ENCODE measurements at regions not wholly inside any gene's neighbourhood (a gene's known extent, or its start where the extent isn't known, plus 50 kb on each side); places are given as distances from the start of the nearest gene placed in this dataset.

DNA sequence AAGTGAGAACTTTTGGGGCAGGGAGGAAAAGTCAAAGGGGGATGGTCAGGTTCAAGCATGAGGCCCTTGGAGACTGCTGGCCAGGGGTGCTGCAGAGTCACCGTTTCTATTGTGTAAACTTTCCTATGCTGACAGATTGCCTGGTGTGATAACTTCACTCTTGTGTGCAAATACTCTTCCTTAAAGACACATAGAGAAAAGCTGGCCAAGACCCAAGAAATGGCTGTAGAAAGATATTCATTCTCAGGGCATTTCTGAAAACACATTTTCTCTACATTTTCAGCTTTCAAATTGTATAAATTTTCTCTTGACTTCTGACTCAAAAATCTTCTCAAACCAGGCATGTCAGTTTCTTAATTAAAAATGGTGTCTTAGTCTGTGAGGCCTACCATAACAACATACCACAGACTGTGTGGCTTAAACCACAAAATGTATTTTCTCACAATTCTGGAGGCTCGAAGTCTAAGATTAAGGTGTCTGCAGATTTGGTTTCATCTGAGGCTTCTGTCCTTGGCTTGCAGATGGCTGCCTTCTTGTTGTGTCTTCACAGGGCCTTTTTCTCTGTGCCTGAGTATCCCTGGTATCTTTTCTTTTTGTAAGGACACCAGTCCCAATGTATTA lies 304.5 kb downstream of the KCNRG start:
- no peak for DNase-seq (ENCODE audit: low spot score)

- no peak for DNase-seq (ENCODE audit: low spot score)
These were observed 305.1 kb downstream of the KCNRG start for GRCh38 chr13:50320271-50320862.

- no peak for DNase-seq (ENCODE audit: low spot score)
These were observed 306.8 kb downstream of the KCNRG start for GRCh38 chr13:50322006-50322405.

DNA sequence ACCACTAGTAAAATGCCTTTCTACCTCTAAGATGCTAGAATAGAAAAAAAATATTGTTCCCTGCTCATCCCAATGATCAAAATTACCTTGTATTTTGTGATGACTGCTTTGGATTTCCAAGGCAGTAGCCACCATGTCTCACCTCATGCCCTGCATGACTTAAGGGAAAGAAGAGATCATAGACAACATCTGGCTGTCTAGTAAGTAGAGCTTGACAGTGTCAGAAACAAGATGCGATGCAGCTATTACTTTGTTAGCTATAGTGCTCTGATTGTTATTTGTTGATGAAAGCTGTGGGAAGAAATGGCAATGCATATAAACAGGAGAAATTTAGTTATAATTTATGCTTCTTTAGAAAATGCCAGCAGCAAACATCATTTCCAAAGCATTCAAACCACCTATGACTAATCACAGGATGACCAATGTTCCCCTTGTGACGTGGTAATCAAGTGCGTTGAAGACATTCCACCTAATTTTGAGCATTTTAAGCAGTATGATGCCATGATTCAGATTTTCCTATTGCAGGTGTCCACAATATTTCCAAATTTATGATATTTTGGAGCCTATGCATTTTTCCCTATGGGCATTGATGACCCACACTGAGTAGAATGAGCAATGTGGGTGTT lies 308.3 kb downstream of the KCNRG start:
- DNase-seq (ENCODE audit: low spot score), result peak; percentile 41

GRCh38 chr13:50326271-50326670 lies 311.0 kb downstream of the KCNRG start:
- no peak for DNase-seq (ENCODE audit: low spot score)

- no peak for DNase-seq (ENCODE audit: low spot score)
These were observed 311.6 kb downstream of the KCNRG start for GRCh38 chr13:50326811-50327210.

DNA sequence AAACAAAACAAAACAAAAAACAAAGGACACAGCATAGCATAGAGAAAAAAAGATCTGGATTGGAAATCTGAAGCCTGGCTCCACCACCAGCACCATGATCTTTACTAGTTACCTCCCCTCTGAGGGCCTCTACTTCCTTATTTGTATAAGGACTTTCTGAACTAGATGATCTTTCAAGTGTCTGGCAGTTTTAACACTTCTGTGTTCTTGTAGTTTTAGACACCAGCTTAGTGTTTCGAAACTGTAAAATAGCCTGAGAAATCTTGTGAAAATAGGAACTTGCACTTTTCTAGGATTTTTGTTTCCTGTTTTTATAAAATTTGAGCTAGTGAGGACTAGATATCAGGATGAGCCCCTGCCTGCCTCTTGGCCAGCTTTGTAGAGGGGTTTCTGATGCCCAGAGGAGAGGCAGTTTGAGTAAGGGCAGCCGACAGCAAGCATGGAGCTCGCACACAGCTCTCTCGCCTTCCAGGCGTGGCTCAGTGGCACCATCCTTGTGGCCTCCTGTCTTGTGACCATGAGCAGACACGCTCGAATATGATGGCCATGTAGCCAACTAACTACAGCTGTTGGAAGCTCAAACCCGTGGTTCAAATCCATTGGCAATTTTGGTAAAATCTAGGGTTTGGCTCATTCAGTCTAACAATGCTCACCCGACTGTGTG lies 319.0 kb downstream of the KCNRG start:
- no peak for DNase-seq (ENCODE audit: low spot score)

- DNase-seq (ENCODE audit: low spot score), result no peak
These were observed 319.7 kb downstream of the KCNRG start for GRCh38 chr13:50334944-50335343.

- DNase-seq (ENCODE audit: low spot score), result no peak
These were observed 324.0 kb downstream of the KCNRG start for GRCh38 chr13:50339271-50339670.

GRCh38 chr13:50340146-50340545 lies 324.9 kb downstream of the KCNRG start:
- no peak for DNase-seq (ENCODE audit: low spot score)

GRCh38 chr13:50340551-50341287 lies 325.5 kb downstream of the KCNRG start:
- DNase-seq (ENCODE audit: low spot score), result no peak

GRCh38 chr13:50341526-50341925 lies 326.3 kb downstream of the KCNRG start:
- no peak for DNase-seq (ENCODE audit: low spot score)

- DNase-seq (ENCODE audit: low spot score), result no peak
These were observed 329.5 kb downstream of the KCNRG start for GRCh38 chr13:50344717-50345116.

DNA sequence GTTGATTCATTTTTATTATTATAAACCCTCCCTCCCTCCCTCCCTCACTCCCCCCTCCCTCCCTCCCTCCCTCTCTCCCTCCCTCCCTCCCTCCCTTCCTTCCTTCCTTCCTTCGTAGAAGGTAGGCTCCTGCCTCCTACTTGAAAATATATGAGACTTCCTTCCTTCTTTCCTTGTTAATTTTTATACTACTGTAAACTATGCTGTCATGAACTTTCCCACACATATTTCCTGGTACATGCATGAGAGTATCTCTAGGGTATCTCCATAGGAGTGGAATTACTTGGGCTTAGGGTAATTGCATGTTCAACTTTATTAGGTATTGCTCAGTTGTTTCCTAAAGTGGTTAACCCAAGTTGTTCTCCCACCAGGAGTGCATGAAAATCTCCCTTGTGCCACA lies 330.6 kb downstream of the KCNRG start:
- DNase-seq (ENCODE audit: low spot score), result no peak

DNA sequence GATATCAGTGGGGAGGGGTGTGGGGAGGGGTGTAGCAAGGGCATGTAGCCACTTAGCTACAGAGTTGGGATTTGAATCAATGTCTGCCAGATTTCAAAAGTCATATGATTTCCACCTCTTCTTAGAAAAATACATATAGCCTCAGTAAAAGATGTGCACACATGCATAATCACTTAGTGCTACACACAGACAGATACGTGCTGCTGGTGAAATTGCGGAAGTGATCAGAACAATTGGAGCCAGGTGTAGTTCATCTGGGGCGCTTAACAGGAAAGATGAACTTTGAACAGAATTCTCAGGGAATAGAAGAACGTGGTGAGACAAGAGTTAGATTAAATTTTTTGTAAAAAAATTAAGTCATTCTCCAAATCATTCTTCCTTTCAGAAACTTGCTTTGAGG lies 333.1 kb downstream of the KCNRG start:
- no peak for DNase-seq (ENCODE audit: low spot score)

DNA sequence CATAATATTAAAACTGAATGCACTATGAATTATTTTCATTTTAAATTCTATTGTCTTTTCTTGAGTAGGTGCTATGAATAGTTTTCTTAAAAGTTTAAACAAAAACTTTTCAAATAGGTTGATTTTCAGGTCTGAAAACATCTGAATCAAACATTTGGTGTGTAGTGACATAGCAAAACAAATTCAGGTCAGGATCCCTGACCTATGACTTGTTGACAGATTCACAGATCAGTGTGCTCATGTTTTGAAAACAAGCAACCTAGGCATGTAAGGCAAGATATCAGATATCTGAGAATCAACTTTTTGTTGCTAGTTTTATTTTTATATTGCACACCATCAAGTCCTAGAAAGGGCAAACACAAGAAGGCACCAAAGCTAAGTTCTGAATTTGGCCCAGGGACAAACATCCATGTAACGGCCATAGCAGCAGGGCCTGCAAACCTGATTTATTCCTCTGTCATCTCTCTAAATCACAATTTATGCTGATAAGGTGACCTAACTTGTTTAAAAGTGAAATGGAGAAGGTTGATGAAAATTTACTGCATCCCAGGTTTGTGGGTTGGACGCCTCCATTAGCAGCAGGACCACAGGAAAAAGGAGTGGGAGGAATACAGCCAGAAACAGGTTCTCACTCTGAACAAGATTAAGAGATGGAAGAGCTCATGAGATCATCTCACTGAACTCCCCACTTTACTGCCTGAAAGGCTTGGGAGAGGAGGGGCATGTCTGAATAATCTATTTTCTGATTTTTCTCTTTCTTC lies 337.7 kb downstream of the KCNRG start:
- DNase-seq (ENCODE audit: low spot score), result no peak

GRCh38 chr13:50353651-50354415 lies 338.6 kb downstream of the KCNRG start:
- DNase-seq (ENCODE audit: low spot score), result no peak

DNA sequence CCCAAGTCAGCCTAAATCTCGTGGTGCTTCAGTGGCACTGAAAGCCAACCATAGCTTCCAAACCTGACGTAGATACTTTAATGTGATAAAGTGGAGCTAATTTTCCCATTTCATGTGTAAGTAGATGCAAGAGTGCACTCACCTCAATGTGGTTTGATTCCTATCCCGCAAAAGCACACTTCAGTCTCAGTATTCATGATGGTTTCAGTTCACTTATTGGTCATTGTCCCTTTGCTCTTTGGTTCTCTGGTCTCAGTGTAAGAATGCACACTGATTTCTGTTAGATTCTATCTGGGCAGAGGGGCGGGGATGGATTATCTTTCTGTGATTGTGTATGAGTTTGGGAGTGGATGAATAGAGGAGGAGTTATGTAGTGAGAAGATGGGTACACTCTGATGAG lies 340.6 kb downstream of the KCNRG start:
- DNase-seq (ENCODE audit: low spot score), result no peak

DNA sequence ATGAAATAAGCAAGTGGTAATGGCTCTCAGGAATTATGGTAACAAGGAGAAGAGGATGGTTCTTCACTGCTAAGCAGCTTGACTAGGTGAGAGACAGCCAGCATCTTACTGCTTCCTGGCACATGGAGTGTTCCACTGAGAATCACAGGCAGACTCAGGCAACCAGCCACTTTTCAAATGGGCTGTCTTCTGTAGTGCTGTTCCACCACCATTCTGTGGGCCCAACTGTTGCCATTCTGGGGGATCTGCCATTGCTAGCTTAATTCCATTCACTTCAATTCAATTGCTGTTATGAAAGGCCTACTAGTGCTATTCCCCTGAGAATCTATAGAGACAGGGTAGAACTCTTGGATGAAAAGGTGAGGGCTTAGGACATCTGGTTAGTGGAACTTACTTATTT lies 341.9 kb downstream of the KCNRG start:
- no peak for DNase-seq (ENCODE audit: low spot score)

GRCh38 chr13:50357586-50358118 lies 342.4 kb downstream of the KCNRG start:
- DNase-seq (ENCODE audit: low spot score), result peak; percentile 19
